Activated CD8-positive, alpha-beta T cell treated with anti-CD3 and anti-CD28 coated beads for 36 hours (primary cell): ENCODE measurements at regions not wholly inside any gene's neighbourhood (a gene's known extent, or its start where the extent isn't known, plus 50 kb on each side); places are given as distances from the start of the nearest gene placed in this dataset.

Experiments used
- ATAC-seq: fragments of 200-7000 bp; cut with Tn5 transposase; one replicate; pipeline ENCODE4 v1.10.0; 2021; ENCODE audit warnings: mild to moderate bottlenecking, moderate library complexity
- CTCF ChIA-PET: fragments of 350-600 bp; sonication (Branson Sonifier 250); formaldehyde crosslinking; loops from one replicate; lab custom pipeline; 2021; ENCODE audit warnings: antibody characterized with exemption; lab: Charles Lee
- POLR2A ChIA-PET: fragments of 350-600 bp; sonication (Branson Sonifier 250); formaldehyde crosslinking; loops from one replicate; lab custom pipeline; 2021; ENCODE audit warnings: antibody characterized with exemption; lab: Charles Lee
- DNase-seq: peaks from one replicate; pipeline ENCODE4 v3.0.0-alpha.2; 2020
- H3K27ac Mint-ChIP-seq: one replicate; pipeline ENCODE4 v1.8.0; 2021; ENCODE audit warnings: mild to moderate bottlenecking, mixed read lengths
- H3K27me3 Mint-ChIP-seq: one replicate; pipeline ENCODE4 v1.8.0; 2021; ENCODE audit warnings: mixed read lengths
- H3K36me3 Mint-ChIP-seq: one replicate; pipeline ENCODE4 v1.8.0; 2021; ENCODE audit warnings: low read depth, mixed read lengths
- H3K4me1 Mint-ChIP-seq: one replicate; pipeline ENCODE4 v1.8.0; 2021; ENCODE audit warnings: low read depth, mixed read lengths
- H3K4me3 Mint-ChIP-seq: one replicate; pipeline ENCODE4 v1.8.0; 2021; ENCODE audit warnings: mild to moderate bottlenecking, moderate library complexity, mixed read lengths
- H3K9me3 Mint-ChIP-seq: one replicate; pipeline ENCODE4 v1.8.0; 2021; ENCODE audit warnings: mixed read lengths
- intact Hi-C: fragments of 100-400 bp; cut with micrococcal nuclease; formaldehyde crosslinking; loops from one replicate; pipeline ENCODE4 v1.10.0; 2022
- TF ChIP-seq, protein P1 (sequence below): fragments of 200-600 bp; IDR thresholded peaks from one replicate; pipeline ENCODE4 v1.8.0; 2022; ENCODE audit warnings: antibody characterized with exemption, mild to moderate bottlenecking

DNA sequence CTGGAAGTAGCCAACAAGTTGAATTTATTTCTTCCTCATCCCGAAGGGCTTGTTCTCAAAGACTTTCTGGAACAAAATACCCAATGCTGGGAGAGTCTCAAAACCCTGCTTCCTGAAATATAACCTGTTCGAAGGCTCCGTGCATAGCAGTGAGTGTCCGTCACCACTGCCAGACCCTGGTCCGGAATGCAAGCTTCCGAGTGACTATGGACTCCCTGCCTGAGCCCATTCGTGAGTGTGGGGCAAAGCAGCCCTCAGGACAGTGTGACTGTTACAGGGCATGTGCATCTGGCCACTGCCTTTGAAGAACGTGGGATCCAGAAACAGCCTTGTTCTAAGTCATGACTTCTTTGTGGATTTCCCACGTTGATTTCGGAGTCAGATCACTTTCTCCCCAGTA is 214.5 kb upstream of the IGF1R start:
- ATAC-seq = no peak
- Mint-ChIP-seq H3K27ac (no peak overlapping the region), H3K4me3 (no peak overlapping the region), H3K27me3 (peaks cover 18% of the 10 kb centered on the region), H3K36me3 (no peaks in the 10 kb centered on the region), H3K4me1 (peaks cover under 1% of the 10 kb centered on the region), H3K9me3 (no peaks in the 10 kb centered on the region)
- no peak for DNase-seq
- TF ChIP-seq, protein P1, sequence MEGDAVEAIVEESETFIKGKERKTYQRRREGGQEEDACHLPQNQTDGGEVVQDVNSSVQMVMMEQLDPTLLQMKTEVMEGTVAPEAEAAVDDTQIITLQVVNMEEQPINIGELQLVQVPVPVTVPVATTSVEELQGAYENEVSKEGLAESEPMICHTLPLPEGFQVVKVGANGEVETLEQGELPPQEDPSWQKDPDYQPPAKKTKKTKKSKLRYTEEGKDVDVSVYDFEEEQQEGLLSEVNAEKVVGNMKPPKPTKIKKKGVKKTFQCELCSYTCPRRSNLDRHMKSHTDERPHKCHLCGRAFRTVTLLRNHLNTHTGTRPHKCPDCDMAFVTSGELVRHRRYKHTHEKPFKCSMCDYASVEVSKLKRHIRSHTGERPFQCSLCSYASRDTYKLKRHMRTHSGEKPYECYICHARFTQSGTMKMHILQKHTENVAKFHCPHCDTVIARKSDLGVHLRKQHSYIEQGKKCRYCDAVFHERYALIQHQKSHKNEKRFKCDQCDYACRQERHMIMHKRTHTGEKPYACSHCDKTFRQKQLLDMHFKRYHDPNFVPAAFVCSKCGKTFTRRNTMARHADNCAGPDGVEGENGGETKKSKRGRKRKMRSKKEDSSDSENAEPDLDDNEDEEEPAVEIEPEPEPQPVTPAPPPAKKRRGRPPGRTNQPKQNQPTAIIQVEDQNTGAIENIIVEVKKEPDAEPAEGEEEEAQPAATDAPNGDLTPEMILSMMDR = no peak
- intact Hi-C loops = no loop called here
- CTCF ChIA-PET = interaction anchor here (1.8 kb wide), 1 partner anchor 9 kb away, joined by 5 read pairs; no protein-coding TSS in a partner anchor
- POLR2A ChIA-PET = no interaction called here

DNA sequence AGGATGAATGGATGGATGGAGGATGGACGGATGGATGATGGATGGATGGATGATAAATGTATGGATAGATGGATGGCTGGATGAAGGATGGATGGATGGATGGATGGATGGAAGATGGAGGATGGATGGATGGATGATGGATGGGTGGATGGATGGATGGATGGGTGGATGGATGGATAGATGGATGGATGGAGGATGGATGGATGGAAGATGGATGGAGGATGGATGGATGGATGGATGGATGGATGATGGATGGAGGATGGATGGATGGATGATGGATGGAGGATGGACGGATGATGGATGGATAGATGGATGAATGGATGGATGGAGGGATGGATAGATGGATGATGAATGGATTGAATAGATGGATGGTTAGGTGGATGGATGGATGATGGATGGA is 210.6 kb upstream of the IGF1R start:
- H3K36me3 Mint-ChIP-seq = no peaks in the 10 kb centered on the region
- peaks cover 3% of the 10 kb centered on the region for H3K4me1 Mint-ChIP-seq
- CTCF ChIA-PET = interaction anchor here (1.0 kb wide), 1 partner anchor 9 kb away, joined by 3 read pairs; no protein-coding TSS in a partner anchor
- H3K27me3 Mint-ChIP-seq = peaks cover 3% of the 10 kb centered on the region
- H3K9me3 Mint-ChIP-seq = no peaks in the 10 kb centered on the region
- DNase-seq (no peak), ATAC-seq (no peak)
- no peak overlapping the region for H3K4me3 Mint-ChIP-seq
- no peak overlapping the region for H3K27ac Mint-ChIP-seq
- TF ChIP-seq, protein P1 = no peak
- intact Hi-C loops = no loop called here
- POLR2A ChIA-PET = no interaction called here

DNA sequence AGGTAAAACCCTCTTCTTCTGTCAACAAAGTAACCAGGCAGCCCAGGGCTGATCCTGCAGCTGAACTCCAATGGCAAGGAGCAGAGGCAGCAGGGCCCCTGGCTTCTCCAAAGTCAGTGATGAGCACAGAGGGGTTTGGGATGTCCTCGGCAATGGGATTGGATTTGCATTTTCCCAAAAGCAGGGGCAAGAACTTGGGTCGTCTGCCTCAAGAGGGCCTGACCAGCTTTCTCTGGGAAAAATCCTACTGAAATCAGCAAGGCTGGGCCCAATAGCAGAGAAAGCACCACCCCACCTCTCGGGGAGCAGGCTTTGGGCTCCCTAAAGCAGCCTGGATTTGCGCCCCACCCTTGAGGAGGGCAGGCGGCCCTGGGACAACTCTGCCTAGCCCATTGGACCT is 210.0 kb upstream of the IGF1R start:
- Mint-ChIP-seq H3K36me3 (no peaks in the 10 kb centered on the region), H3K4me3 (no peak overlapping the region), H3K4me1 (peaks cover 3% of the 10 kb centered on the region), H3K9me3 (no peaks in the 10 kb centered on the region), H3K27me3 (peaks cover 3% of the 10 kb centered on the region), H3K27ac (no peak overlapping the region)
- TF ChIP-seq, protein P1 = no peak
- intact Hi-C loops = no loop called here
- POLR2A ChIA-PET = no interaction called here
- ATAC-seq = no peak
- CTCF ChIA-PET = interaction anchor here (1.0 kb wide), 1 partner anchor 9 kb away, joined by 3 read pairs; no protein-coding TSS in a partner anchor
- no peak for DNase-seq

DNA sequence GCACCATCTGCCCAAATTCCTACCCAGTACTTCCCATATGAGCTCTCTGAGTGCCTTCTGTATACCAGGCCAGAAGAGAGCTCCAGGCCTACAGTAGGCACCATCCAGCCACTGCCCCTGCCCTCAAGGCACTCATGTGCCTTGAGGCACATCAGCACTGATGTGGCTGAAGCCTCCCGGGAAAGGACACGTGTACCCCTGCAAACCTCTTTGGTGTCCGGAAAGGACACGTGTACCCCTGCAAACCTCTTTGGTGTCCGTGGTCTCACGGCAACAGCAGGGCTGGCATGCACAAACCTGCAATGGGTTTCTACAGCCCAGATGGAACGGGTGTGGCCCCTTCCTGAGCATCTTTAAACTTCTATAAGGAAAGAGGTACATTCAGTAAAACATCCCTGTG is 209.4 kb upstream of the IGF1R start:
- ATAC-seq (no peak), DNase-seq (no peak)
- ChIA-PET POLR2A (no interaction called here), CTCF (interaction anchor here (1.0 kb wide), 1 partner anchor 10 kb away, joined by 3 read pairs; no protein-coding TSS in a partner anchor)
- TF ChIP-seq, protein P1 = no peak
- Mint-ChIP-seq H3K27me3 (peaks cover 2% of the 10 kb centered on the region), H3K4me1 (peaks cover 3% of the 10 kb centered on the region), H3K27ac (no peak overlapping the region), H3K9me3 (no peaks in the 10 kb centered on the region), H3K36me3 (no peaks in the 10 kb centered on the region), H3K4me3 (no peak overlapping the region)
- intact Hi-C loops = no loop called here

DNA sequence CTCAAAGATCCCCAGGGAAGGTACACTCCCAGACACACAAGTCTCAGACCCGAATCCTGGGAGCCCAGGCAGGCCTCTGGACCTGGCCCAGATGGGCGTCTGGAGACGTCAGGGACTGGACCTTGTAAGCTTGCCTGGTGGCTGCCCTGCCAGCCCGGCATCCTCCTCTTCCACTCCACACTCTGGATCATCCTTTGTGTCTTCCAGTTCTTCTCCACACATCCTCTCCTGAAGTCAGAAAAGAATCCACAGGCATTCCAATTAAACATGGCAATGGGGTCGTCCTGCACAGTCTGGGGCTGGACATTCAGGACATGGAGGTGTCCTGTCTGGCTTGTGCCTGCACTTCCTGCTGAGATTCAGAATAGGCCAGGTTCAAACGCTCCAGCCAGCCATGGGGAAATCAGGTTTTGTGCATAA is 208.8 kb upstream of the IGF1R start:
- DNase-seq (no peak), ATAC-seq (no peak)
- H3K9me3 Mint-ChIP-seq = no peaks in the 10 kb centered on the region
- H3K4me1 Mint-ChIP-seq = peaks cover 3% of the 10 kb centered on the region
- H3K27ac Mint-ChIP-seq = no peak overlapping the region
- H3K36me3 Mint-ChIP-seq = no peaks in the 10 kb centered on the region
- TF ChIP-seq, protein P1 = no peak
- intact Hi-C loops = no loop called here
- H3K4me3 Mint-ChIP-seq = no peak overlapping the region
- H3K27me3 Mint-ChIP-seq = no peaks in the 10 kb centered on the region
- ChIA-PET POLR2A (no interaction called here), CTCF (interaction anchor here (0.9 kb wide), 2 partner anchors 221 to 637 kb away, joined by 3 read pairs; no protein-coding TSS in a partner anchor)
